ENCODE measurements at regions not wholly inside any gene's neighbourhood (a gene's known extent, or its start where the extent isn't known, plus 50 kb on each side); places are given as distances from the start of the nearest gene placed in this dataset.

DNA sequence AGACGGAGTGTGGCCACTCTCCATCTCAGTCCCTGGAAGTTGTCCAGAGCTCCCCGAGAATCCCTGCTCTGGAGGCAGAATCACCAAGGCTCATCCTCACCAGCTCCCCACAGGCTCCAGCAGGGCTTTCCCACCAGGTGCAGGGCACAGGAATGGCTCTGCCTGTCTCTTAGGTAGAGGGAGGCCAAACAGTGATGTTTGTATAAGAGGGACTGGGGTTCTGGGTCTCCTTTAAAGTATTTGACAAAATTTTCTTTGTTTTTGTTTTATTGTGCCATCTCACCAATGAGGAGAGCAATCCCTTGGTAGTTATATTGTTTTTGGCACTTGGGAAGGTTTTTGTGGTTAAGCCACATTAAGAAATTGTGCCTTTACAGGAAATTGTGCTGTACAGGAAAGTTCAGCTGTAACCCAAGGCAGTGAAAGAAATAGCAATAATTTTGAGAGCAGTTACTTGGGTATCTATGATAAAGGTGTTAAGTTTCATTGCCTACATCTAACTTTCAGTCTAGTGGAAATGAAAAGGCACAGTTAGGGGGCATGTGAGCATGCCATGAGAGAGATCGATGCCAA, 219.3 kb upstream of the PRSS58 start:
- TF ChIP-seq, protein P1, sequence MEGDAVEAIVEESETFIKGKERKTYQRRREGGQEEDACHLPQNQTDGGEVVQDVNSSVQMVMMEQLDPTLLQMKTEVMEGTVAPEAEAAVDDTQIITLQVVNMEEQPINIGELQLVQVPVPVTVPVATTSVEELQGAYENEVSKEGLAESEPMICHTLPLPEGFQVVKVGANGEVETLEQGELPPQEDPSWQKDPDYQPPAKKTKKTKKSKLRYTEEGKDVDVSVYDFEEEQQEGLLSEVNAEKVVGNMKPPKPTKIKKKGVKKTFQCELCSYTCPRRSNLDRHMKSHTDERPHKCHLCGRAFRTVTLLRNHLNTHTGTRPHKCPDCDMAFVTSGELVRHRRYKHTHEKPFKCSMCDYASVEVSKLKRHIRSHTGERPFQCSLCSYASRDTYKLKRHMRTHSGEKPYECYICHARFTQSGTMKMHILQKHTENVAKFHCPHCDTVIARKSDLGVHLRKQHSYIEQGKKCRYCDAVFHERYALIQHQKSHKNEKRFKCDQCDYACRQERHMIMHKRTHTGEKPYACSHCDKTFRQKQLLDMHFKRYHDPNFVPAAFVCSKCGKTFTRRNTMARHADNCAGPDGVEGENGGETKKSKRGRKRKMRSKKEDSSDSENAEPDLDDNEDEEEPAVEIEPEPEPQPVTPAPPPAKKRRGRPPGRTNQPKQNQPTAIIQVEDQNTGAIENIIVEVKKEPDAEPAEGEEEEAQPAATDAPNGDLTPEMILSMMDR (conservative IDR thresholded peaks at IDR 0.05): no peak
- TF ChIP-seq ZFX (IDR thresholded peaks at IDR 0.05): no peak
